GM10248 (cell line): ENCODE measurements at regions not wholly inside any gene's neighbourhood (a gene's known extent, or its start where the extent isn't known, plus 50 kb on each side); places are given as distances from the start of the nearest gene placed in this dataset.

Experiments
- CTCF ChIA-PET: fragments of 300-600 bp; sonication (Branson Sonifier 250); formaldehyde crosslinking; extraction: SDS; loops from one replicate; lab custom pipeline; 2021; ENCODE audit warnings: antibody characterized with exemption; lab: Yijun Ruan, JAX
- POLR2A ChIA-PET: fragments of 350-650 bp; sonication (Branson Sonifier 250); formaldehyde crosslinking; extraction: SDS; loops from one replicate; lab custom pipeline; 2020; ENCODE audit warnings: antibody characterized with exemption; lab: Yijun Ruan, JAX
- DNase-seq: peaks from one replicate; pipeline ENCODE4 v3.0.0; 2012; ENCODE audit errors: extremely low spot score
- CTCF ChIP-seq: IDR thresholded peaks from 2 replicates; pipeline ENCODE4 v1.5.1; 2012; ENCODE audit warnings: mild to moderate bottlenecking, low read depth; ENCODE audit errors: extremely low read depth, missing control alignments, control extremely low read depth

- CTCF ChIA-PET = no interaction called here
- DNase-seq = no peak
- TF ChIP-seq CTCF = no peak
These were observed 207.7 kb downstream of the SREK1 start for GRCh38 chr5:66351813-66352212.

GRCh38 chr5:66353186-66353585 lies 209.1 kb downstream of the SREK1 start:
- ChIA-PET POLR2A (no interaction called here), CTCF (no interaction called here)
- TF ChIP-seq CTCF = no peak
- no peak for DNase-seq

More at GRCh38 chr5:66351813-66352212, 207.7 kb downstream of the SREK1 start:
- POLR2A ChIA-PET = no interaction called here

GRCh38 chr5:66354422-66354821 lies 210.3 kb downstream of the SREK1 start:
- POLR2A ChIA-PET = no interaction called here

GRCh38 chr5:66356011-66356565 lies 212.0 kb downstream of the SREK1 start:
- POLR2A ChIA-PET = no interaction called here
- TF ChIP-seq CTCF = no peak
- CTCF ChIA-PET = interaction anchor here (1.1 to 2.1 kb wide), 3 partner anchors 12 to 50 kb away, joined by 4 to 8 read pairs (median 5); no protein-coding TSS in a partner anchor
- DNase-seq = no peak

More at GRCh38 chr5:66354422-66354821, 210.3 kb downstream of the SREK1 start:
- CTCF ChIA-PET = no interaction called here
- no peak for TF ChIP-seq CTCF
- DNase-seq = no peak

- no peak for TF ChIP-seq CTCF
- ChIA-PET CTCF (interaction anchor here (0.9 to 2.3 kb wide), 8 partner anchors 9 to 174 kb away, joined by 3 to 9 read pairs (median 3); no protein-coding TSS in a partner anchor), POLR2A (interaction anchor here (1.2 kb wide), 1 partner anchor 14 kb away, joined by 3 read pairs; no protein-coding TSS in a partner anchor)
- no peak for DNase-seq
These were observed 214.6 kb downstream of the SREK1 start for GRCh38 chr5:66358741-66359140.

GRCh38 chr5:66361070-66361469 lies 217.0 kb downstream of the SREK1 start:
- ChIA-PET POLR2A (no interaction called here), CTCF (interaction anchor here (1.1 kb wide), 2 partner anchors 160 to 300 kb away, joined by 3 read pairs; no protein-coding TSS in a partner anchor)
- no peak for TF ChIP-seq CTCF
- no peak for DNase-seq
